CD4-positive, alpha-beta T cell (primary cell): ENCODE measurements at regions not wholly inside any gene's neighbourhood (a gene's known extent, or its start where the extent isn't known, plus 50 kb on each side); places are given as distances from the start of the nearest gene placed in this dataset.

Source experiments
- ATAC-seq: fragments of 200-7000 bp; cut with Tn5 transposase; one replicate; pipeline ENCODE4 v1.10.0; 2022; ENCODE audit warnings: mild to moderate bottlenecking; ENCODE audit not compliant: poor library complexity
- CTCF ChIA-PET: fragments of 350-600 bp; sonication (Branson Sonifier 250); formaldehyde crosslinking; loops from one replicate; lab custom pipeline; 2021; ENCODE audit warnings: antibody characterized with exemption, inconsistent platforms; lab: Charles Lee
- POLR2A ChIA-PET: fragments of 350-600 bp; sonication (Branson Sonifier 250); formaldehyde crosslinking; loops from one replicate; lab custom pipeline; 2021; ENCODE audit warnings: antibody characterized with exemption, inconsistent platforms; lab: Charles Lee
- DNase-seq, 14 experiments: peaks; one replicate each; pipeline ENCODE4 v3.0.0-alpha.2; 2013 to 2020; ENCODE audit warnings: mixed read lengths in 2 of 14
- H3K27ac ChIP-seq, 2 donors: one replicate each; pipeline versions ENCODE4 v1.5.1 to v1.7.0; 2013; ENCODE audit warnings: low read length in 2 of 2, low read depth in 1 of 2, mild to moderate bottlenecking in 1 of 2
- H3K27me3 ChIP-seq, 2 experiments: 1 replicate in 1 of 2; 2 replicates in 1 of 2; pipeline versions ENCODE4 v1.6.1 to v1.7.0; 2013; ENCODE audit warnings: low read length in 2 of 2, control low read depth in 1 of 2, mild to moderate bottlenecking in 1 of 2, moderate library complexity in 1 of 2; ENCODE audit not compliant: insufficient read depth in 2 of 2, control insufficient read depth in 1 of 2
- H3K36me3 ChIP-seq: one replicate; pipeline ENCODE4 v1.6.1; 2013; ENCODE audit warnings: low read length, control low read depth; ENCODE audit not compliant: insufficient read depth
- H3K4me1 ChIP-seq: one replicate; pipeline ENCODE4 v1.6.1; 2013; ENCODE audit warnings: low read length, control low read depth; ENCODE audit not compliant: insufficient read depth
- H3K4me3 ChIP-seq: one replicate; pipeline ENCODE4 v1.5.1; 2013; ENCODE audit warnings: mild to moderate bottlenecking, low read length, moderate library complexity
- H3K9me3 ChIP-seq, 2 experiments: 1 replicate in 1 of 2; 2 replicates in 1 of 2; pipeline versions ENCODE4 v1.6.1 to v1.7.0; 2013; ENCODE audit warnings: low read length in 2 of 2, mild to moderate bottlenecking in 2 of 2, control low read depth in 1 of 2, moderate library complexity in 1 of 2; ENCODE audit not compliant: control insufficient read depth in 1 of 2, insufficient read depth in 1 of 2
- H3K27ac Mint-ChIP-seq: one replicate; pipeline ENCODE4 v1.8.0; 2020; ENCODE audit warnings: mixed read lengths
- H3K27me3 Mint-ChIP-seq: one replicate; pipeline ENCODE4 v1.8.0; 2021; ENCODE audit warnings: mixed read lengths
- H3K36me3 Mint-ChIP-seq: one replicate; pipeline ENCODE4 v1.8.0; 2021; ENCODE audit warnings: low read depth, mixed read lengths
- H3K4me1 Mint-ChIP-seq: one replicate; pipeline ENCODE4 v1.8.0; 2021; ENCODE audit warnings: low read depth, mixed read lengths
- H3K4me3 Mint-ChIP-seq: one replicate; pipeline ENCODE4 v1.8.0; 2020; ENCODE audit warnings: mild to moderate bottlenecking, mixed read lengths
- H3K9me3 Mint-ChIP-seq: one replicate; pipeline ENCODE4 v1.8.0; 2020; ENCODE audit warnings: mixed read lengths
- intact Hi-C, 2 experiments: fragments of 100-400 bp; cut with DNase I in 1 of 2; cut with micrococcal nuclease in 1 of 2; formaldehyde crosslinking; loops; one replicate each; pipeline versions ENCODE4 v1.15.1 to v1.9.0; 2023 to 2025; cut with DNase I, micrococcal nuclease
- TF ChIP-seq, protein P1 (sequence below): fragments of 200-600 bp; IDR thresholded peaks from one replicate; pipeline ENCODE4 v1.8.0; 2022; ENCODE audit warnings: antibody characterized with exemption, mild to moderate bottlenecking

DNA sequence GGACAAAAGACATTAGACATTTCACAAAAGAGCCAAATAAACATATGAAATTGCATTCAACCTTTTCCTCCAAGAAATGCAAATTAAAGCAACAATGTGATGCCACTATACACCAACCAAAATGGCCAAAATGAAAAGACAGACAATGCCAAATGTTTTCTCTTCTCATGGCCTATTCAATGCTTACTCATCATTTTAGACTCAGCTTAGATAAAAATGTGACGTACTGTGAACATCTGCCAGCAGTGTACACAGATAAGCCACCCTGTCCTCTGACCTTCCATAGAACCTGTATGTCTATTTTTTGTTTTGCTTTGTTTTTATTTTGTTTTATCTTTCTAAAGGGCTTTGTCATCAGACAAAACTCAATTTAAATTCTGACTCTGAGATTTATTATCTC lies 385.2 kb downstream of the FRK start:
- Mint-ChIP-seq H3K4me3 (no peak overlapping the region), H3K36me3 (no peaks in the 10 kb centered on the region), H3K4me1 (no peaks in the 10 kb centered on the region), H3K27me3 (no peaks in the 10 kb centered on the region), H3K27ac (no peak overlapping the region), H3K9me3 (no peaks in the 10 kb centered on the region)
- ChIA-PET POLR2A (no interaction called here), CTCF (no interaction called here)
- H3K4me3 ChIP-seq: no peak overlapping the region
- DNase-seq (no peak), ATAC-seq (no peak)
- intact Hi-C loops: no loop called here
- TF ChIP-seq, protein P1, sequence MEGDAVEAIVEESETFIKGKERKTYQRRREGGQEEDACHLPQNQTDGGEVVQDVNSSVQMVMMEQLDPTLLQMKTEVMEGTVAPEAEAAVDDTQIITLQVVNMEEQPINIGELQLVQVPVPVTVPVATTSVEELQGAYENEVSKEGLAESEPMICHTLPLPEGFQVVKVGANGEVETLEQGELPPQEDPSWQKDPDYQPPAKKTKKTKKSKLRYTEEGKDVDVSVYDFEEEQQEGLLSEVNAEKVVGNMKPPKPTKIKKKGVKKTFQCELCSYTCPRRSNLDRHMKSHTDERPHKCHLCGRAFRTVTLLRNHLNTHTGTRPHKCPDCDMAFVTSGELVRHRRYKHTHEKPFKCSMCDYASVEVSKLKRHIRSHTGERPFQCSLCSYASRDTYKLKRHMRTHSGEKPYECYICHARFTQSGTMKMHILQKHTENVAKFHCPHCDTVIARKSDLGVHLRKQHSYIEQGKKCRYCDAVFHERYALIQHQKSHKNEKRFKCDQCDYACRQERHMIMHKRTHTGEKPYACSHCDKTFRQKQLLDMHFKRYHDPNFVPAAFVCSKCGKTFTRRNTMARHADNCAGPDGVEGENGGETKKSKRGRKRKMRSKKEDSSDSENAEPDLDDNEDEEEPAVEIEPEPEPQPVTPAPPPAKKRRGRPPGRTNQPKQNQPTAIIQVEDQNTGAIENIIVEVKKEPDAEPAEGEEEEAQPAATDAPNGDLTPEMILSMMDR: no peak
- peaks cover 0 to 5% of the 10 kb centered on the region in 2 experiments for H3K9me3 ChIP-seq
- no peaks in the 10 kb centered on the region for H3K36me3 ChIP-seq
- H3K27ac ChIP-seq: no peak overlapping the region
- H3K4me1 ChIP-seq: no peaks in the 10 kb centered on the region
- no peaks in the 10 kb centered on the region for H3K27me3 ChIP-seq

DNA sequence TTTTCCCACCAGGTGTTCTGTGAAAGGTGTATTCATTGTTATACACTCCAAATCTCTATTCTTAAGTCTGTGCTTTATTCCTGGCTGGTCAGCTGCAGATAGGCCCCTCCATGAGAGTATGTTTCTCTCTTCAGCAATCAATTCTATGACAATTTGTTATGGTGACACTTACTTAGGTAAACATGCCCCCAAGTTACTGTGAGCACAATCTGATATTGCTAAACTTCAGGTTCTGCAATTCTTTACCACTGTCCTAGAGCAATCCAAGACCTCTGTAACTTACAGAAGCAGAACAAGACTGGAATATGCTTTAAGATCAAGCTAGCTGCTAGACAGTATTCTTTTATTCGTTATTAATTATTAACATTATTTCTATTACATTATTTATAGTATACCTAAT lies 391.9 kb downstream of the FRK start:
- no peaks in the 10 kb centered on the region for H3K4me1 Mint-ChIP-seq
- TF ChIP-seq, protein P1: no peak
- CTCF ChIA-PET: no interaction called here

DNA sequence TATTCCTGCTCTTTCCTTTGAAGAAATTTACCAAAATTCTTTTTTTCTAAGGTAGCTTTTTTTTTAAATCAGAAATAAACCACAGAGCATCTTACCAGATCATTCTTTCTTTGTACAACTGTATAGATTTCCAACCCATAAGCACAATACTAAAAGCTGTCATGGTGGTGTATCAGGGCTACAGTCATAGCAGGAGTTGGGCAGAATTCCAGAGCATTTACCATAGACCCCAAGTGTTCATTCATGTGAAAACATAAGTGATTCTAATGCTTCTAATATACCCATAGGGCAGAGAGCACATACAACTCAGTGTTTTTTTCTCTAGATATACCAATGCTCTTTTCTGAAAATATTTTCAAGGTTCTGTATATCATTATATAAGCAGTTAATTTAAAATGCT lies 392.5 kb downstream of the FRK start:
- no peaks in the 10 kb centered on the region for H3K36me3 ChIP-seq
- TF ChIP-seq, protein P1: no peak
- no peaks in the 10 kb centered on the region for H3K4me1 ChIP-seq
- H3K27me3 Mint-ChIP-seq: no peaks in the 10 kb centered on the region
- H3K36me3 Mint-ChIP-seq: no peaks in the 10 kb centered on the region
- no peak overlapping the region for H3K27ac ChIP-seq
- H3K4me1 Mint-ChIP-seq: no peaks in the 10 kb centered on the region
- intact Hi-C loops: no loop called here
- H3K4me3 Mint-ChIP-seq: no peak overlapping the region
- H3K4me3 ChIP-seq: no peak overlapping the region
- ATAC-seq: no peak
- H3K27ac Mint-ChIP-seq: no peak overlapping the region
- no peaks in the 10 kb centered on the region for H3K9me3 ChIP-seq
- POLR2A ChIA-PET: no interaction called here
- no peak for DNase-seq
- CTCF ChIA-PET: no interaction called here
- no peaks in the 10 kb centered on the region for H3K27me3 ChIP-seq
- peaks cover 2% of the 10 kb centered on the region for H3K9me3 Mint-ChIP-seq

More for the DNA sequence above, 391.9 kb downstream of the FRK start:
- POLR2A ChIA-PET: no interaction called here
- Mint-ChIP-seq H3K36me3 (no peaks in the 10 kb centered on the region), H3K4me3 (no peak overlapping the region), H3K27me3 (no peaks in the 10 kb centered on the region), H3K9me3 (peaks cover 2% of the 10 kb centered on the region), H3K27ac (no peak overlapping the region)
- Histone ChIP-seq H3K36me3 (no peaks in the 10 kb centered on the region), H3K27me3 (no peaks in the 10 kb centered on the region), H3K4me1 (no peaks in the 10 kb centered on the region), H3K9me3 (no peaks in the 10 kb centered on the region), H3K4me3 (no peak overlapping the region), H3K27ac (no peak overlapping the region)
- intact Hi-C loops: no loop called here
- DNase-seq (no peak), ATAC-seq (no peak)
